ENCODE measurements at regions not wholly inside any gene's neighbourhood (a gene's known extent, or its start where the extent isn't known, plus 50 kb on each side); places are given as distances from the start of the nearest gene placed in this dataset.

GRCh38 chr11:97894978-97895377, 1125.8 kb upstream of the CNTN5 start:
- no CpG with 5 or more reads among the region's 2 CpGs for WGBS (ENCODE audit: extremely low coverage, insufficient read length, low lambda C conversion rate)

More at GRCh38 chr11:97894978-97895377, 1125.8 kb upstream of the CNTN5 start:
- no peak overlapping the region for H3K27ac ChIP-seq (ENCODE audit: insufficient read length, low read depth, low read length)
- no peaks in the 10 kb centered on the region for H3K23me2 ChIP-seq (ENCODE audit: insufficient read length, low read depth, low read length, poor library complexity, severe bottlenecking)
- no peaks in the 10 kb centered on the region for H3K79me2 ChIP-seq (ENCODE audit: insufficient read depth, low read length)
- no peaks in the 10 kb centered on the region for H3K27me3 Mint-ChIP-seq (ENCODE audit: low read depth)
- H2BK15ac ChIP-seq (ENCODE audit: low read depth, low read length) = no peak overlapping the region
- H3K36me3 Mint-ChIP-seq (ENCODE audit: insufficient read depth in 1 of 3, low read depth in 3 of 3) = no peaks in the 10 kb centered on the region
- no peak overlapping the region for H3K27ac Mint-ChIP-seq
- H3K9me3 Mint-ChIP-seq = peaks cover 0 to 3% of the 10 kb centered on the region in 2 experiments; a peak in 1 of 5 replicates
- no peak overlapping the region for H3K18ac ChIP-seq (ENCODE audit: insufficient read length, low read depth, low read length)
- no peak overlapping the region for H4K5ac ChIP-seq (ENCODE audit: insufficient read length, low read depth, low read length)
- H4K8ac ChIP-seq (replicated peaks; ENCODE audit: insufficient read length, low read depth, low read length) = no peak overlapping the region
- H4K20me1 ChIP-seq (ENCODE audit: control insufficient read depth, insufficient read depth, insufficient read length) = no peaks in the 10 kb centered on the region
- peaks cover 0 to 3% of the 10 kb centered on the region in 2 experiments; a peak in 1 of 4 replicates for H3K4me1 Mint-ChIP-seq
- no peak overlapping the region for H3K23ac ChIP-seq (ENCODE audit: insufficient read length, low read depth, low read length)
- no peak for DNase-seq
- H4K91ac ChIP-seq (ENCODE audit: insufficient read length, low read depth, low read length) = no peak overlapping the region
- H2BK120ac ChIP-seq (ENCODE audit: low read depth, low read length, poor library complexity, severe bottlenecking) = no peak overlapping the region
- no peak overlapping the region for H2BK5ac ChIP-seq (ENCODE audit: insufficient read length, low read length)
- H3K4me2 ChIP-seq (ENCODE audit: insufficient read depth, insufficient read length, low read length) = no peak overlapping the region
- no peak overlapping the region for H3K4ac ChIP-seq (ENCODE audit: low read depth, low read length)
- H2AFZ ChIP-seq (ENCODE audit: low read length) = no peak overlapping the region
- no peak overlapping the region for H2AK5ac ChIP-seq (ENCODE audit: insufficient read length, low read length)
- H2BK20ac ChIP-seq (ENCODE audit: low read depth, low read length, poor library complexity, severe bottlenecking) = no peak overlapping the region
- H3K9ac ChIP-seq (ENCODE audit: extremely low read depth, insufficient read length, low read length) = no peak overlapping the region
- H3K9me3 ChIP-seq (ENCODE audit: control insufficient read depth, low read depth, low read length) = no peaks in the 10 kb centered on the region
- H3K56ac ChIP-seq (ENCODE audit: insufficient read length, low read depth, low read length) = no peak overlapping the region
- no peaks in the 10 kb centered on the region for H3K27me3 ChIP-seq (ENCODE audit: insufficient read depth, low read length)
- H2BK12ac ChIP-seq (ENCODE audit: insufficient read length, low read depth, low read length) = no peak overlapping the region
- no peak overlapping the region for H3K14ac ChIP-seq (ENCODE audit: insufficient read depth, low read length)
- H3K4me1 ChIP-seq (ENCODE audit: insufficient read depth, low read length) = no peaks in the 10 kb centered on the region
- H3K4me3 Mint-ChIP-seq = no peak overlapping the region
- no peak overlapping the region for H3T11ph ChIP-seq (ENCODE audit: low read length)
- H3K79me1 ChIP-seq (ENCODE audit: insufficient read depth, low read depth, low read length, poor library complexity, severe bottlenecking) = no peaks in the 10 kb centered on the region
- TF ChIP-seq CTCF (conservative IDR thresholded peaks at IDR 0.05) = no peak
